Upper lobe of right lung (tissue), 1 donor: ENCODE measurements at regions not wholly inside any gene's neighbourhood (a gene's known extent, or its start where the extent isn't known, plus 50 kb on each side); places are given as distances from the start of the nearest gene placed in this dataset.

Source experiments
- ATAC-seq: fragments of 200-7000 bp; cut with Tn5 transposase; one replicate; pipeline ENCODE4 v1.9.1; 2020; ENCODE audit warnings: mild to moderate bottlenecking, moderate library complexity
- DNase-seq: peaks from one replicate; pipeline ENCODE4 v3.0.0-alpha.2; 2020
- H3K27ac ChIP-seq: fragments of 200-600 bp; one replicate; pipeline ENCODE4 v1.8.0; 2022
- H3K27me3 ChIP-seq: fragments of 200-600 bp; one replicate; pipeline ENCODE4 v1.8.0; 2022; ENCODE audit warnings: mild to moderate bottlenecking
- H3K36me3 ChIP-seq: fragments of 200-600 bp; one replicate; pipeline ENCODE4 v1.8.0; 2022
- H3K4me1 ChIP-seq: fragments of 200-600 bp; one replicate; pipeline ENCODE4 v1.8.0; 2022
- H3K4me3 ChIP-seq: fragments of 200-600 bp; one replicate; pipeline ENCODE4 v1.8.0; 2022; ENCODE audit warnings: mild to moderate bottlenecking
- H3K9me3 ChIP-seq: fragments of 200-600 bp; one replicate; pipeline ENCODE4 v1.8.0; 2022
- CTCF ChIP-seq: fragments of 200-600 bp; IDR thresholded peaks from one replicate; pipeline ENCODE4 v1.8.0; 2022; ENCODE audit warnings: antibody characterized with exemption
- intact Hi-C: fragments of 100-400 bp; cut with DNase I; formaldehyde crosslinking; loops from one replicate; pipeline ENCODE4 v1.11.0; 2022
- donor health status: DM: no; HTN: yes; CAD: no; lungs with severe emphysema.

DNA sequence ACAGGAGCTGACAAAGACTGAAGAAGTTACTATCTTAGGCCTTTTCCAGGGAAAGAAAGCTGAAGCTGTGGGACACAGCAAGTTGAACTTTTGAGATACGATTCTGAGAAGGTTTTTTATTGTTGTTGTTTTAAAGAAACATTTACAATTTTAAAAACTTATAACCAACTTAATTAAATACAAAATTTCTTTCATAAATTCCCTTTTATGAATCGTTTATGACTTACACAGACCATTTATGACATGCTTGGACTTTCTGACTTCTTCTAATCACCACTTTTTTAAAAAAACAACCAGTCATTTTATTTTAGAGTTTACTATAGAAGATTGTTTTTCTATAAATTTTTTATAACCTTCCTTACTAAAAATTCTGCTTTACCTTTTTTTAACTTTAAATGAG, 68.7 kb downstream of the DHRS2 start:
- H3K9me3 ChIP-seq: peaks cover 10% of the 10 kb centered on the region
- no peaks in the 10 kb centered on the region for H3K4me1 ChIP-seq
- no peak overlapping the region for H3K4me3 ChIP-seq
- H3K27me3 ChIP-seq: no peaks in the 10 kb centered on the region
- intact Hi-C loops: no loop called here
- DNase-seq: no peak
- no peaks in the 10 kb centered on the region for H3K36me3 ChIP-seq
- no peak for ATAC-seq
- H3K27ac ChIP-seq: no peak overlapping the region
- TF ChIP-seq CTCF: no peak

GRCh38 chr14:23707415-23707814, 71.3 kb downstream of the DHRS2 start:
- no peak for TF ChIP-seq CTCF
- H3K27ac ChIP-seq: no peak overlapping the region
- no peaks in the 10 kb centered on the region for H3K36me3 ChIP-seq
- H3K4me3 ChIP-seq: no peak overlapping the region
- ATAC-seq (no peak), DNase-seq (no peak)
- intact Hi-C loops: no loop called here
- no peaks in the 10 kb centered on the region for H3K4me1 ChIP-seq
- peaks cover 10% of the 10 kb centered on the region for H3K9me3 ChIP-seq
- H3K27me3 ChIP-seq: no peaks in the 10 kb centered on the region

DNA sequence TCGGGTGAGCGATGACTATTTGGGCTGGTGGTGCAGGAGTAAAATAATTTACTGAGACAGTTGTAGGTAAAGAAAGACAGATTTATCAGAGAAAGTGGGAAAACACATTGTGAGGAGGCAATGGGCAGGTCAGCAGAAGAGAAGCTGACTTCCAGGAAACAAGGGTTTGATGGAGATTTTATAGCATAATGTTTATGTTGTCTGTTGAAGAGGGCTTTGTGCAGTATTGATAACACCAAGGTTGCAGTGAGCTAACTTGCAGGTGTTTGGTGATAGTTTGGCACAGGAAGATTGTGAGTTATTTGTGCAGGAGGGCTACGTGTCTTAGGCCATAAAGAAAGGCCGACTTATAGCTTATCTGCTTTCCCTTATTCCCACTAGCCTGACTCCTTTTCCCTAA, 72.2 kb downstream of the DHRS2 start:
- intact Hi-C loops: no loop called here
- Histone ChIP-seq H3K36me3 (no peaks in the 10 kb centered on the region), H3K9me3 (peaks cover 10% of the 10 kb centered on the region), H3K27me3 (no peaks in the 10 kb centered on the region), H3K4me3 (no peak overlapping the region), H3K4me1 (no peaks in the 10 kb centered on the region), H3K27ac (no peak overlapping the region)
- ATAC-seq (no peak), DNase-seq (no peak)
- TF ChIP-seq CTCF: no peak

DNA sequence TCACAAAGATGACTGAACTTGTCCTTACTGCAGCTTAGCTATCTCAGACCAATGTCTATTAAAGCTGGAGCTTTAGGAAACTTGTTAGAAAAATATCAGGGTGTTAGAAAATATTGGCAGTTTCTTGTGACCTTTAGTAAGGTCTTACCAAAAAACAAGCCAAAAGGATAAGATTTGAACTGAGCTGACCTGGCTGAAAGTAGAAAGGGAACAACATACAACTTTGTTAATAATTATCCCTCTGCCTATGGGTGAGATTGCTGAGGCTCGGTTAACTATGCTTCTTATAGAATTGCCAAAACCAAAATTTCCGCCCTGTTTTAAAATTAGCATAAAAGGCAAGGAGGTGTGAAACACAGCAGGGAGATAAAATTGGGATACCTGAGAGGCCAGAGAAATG, 73.8 kb downstream of the DHRS2 start:
- Histone ChIP-seq H3K4me1 (no peaks in the 10 kb centered on the region), H3K36me3 (no peaks in the 10 kb centered on the region), H3K4me3 (no peak overlapping the region), H3K27ac (no peak overlapping the region), H3K27me3 (no peaks in the 10 kb centered on the region), H3K9me3 (peaks cover 6% of the 10 kb centered on the region)
- intact Hi-C loops: no loop called here
- no peak for TF ChIP-seq CTCF
- DNase-seq: no peak
- no peak for ATAC-seq

- Histone ChIP-seq H3K9me3 (no peaks in the 10 kb centered on the region), H3K27ac (no peak overlapping the region), H3K4me1 (no peaks in the 10 kb centered on the region), H3K4me3 (no peak overlapping the region), H3K27me3 (no peaks in the 10 kb centered on the region), H3K36me3 (no peaks in the 10 kb centered on the region)
- no peak for DNase-seq
- no peak for ATAC-seq
- intact Hi-C loops: no loop called here
- TF ChIP-seq CTCF: no peak
Observed at GRCh38 chr14:23712287-23712686, 76.1 kb downstream of the DHRS2 start.

- H3K27me3 ChIP-seq: no peaks in the 10 kb centered on the region
- no peak overlapping the region for H3K27ac ChIP-seq
- no peak overlapping the region for H3K4me3 ChIP-seq
- no peak for TF ChIP-seq CTCF
- H3K9me3 ChIP-seq: no peaks in the 10 kb centered on the region
- ATAC-seq (no peak), DNase-seq (no peak)
- H3K4me1 ChIP-seq: no peaks in the 10 kb centered on the region
- H3K36me3 ChIP-seq: no peaks in the 10 kb centered on the region
- intact Hi-C loops: no loop called here
Observed at GRCh38 chr14:23719225-23719985, 83.2 kb downstream of the DHRS2 start.
